ENCODE measurements at regions not wholly inside any gene's neighbourhood (a gene's known extent, or its start where the extent isn't known, plus 50 kb on each side); places are given as distances from the start of the nearest gene placed in this dataset.
A peak's percentile ranks its signal among the peaks of the same experiment; 100 is the strongest.

GRCh38 chr16:86747761-86748160 is 169.4 kb downstream of the FOXL1 start:
- no peak for DNase-seq (ENCODE audit: low read depth)

DNA sequence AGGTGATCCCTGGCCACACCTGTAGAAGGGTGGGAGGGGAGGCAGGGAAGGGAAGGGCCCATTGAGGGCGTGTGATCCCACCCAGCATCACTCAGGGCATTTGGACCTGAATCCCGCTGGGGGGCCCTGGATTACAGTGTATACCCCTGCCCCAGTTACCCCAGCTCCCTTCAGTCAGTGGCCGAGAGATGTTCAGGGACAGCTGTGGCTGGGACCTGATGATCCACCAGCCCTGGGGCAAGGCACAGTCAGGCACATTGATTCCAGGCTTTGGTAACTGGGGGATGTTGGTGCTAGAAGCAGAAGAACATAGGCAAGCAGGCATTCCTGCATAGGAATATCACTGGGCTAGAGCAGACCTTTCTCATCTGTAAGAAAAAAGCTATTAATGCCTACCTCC is 170.3 kb downstream of the FOXL1 start:
- DNase-seq (ENCODE audit: low read depth) = no peak

GRCh38 chr16:86751076-86752030 is 173.0 kb downstream of the FOXL1 start:
- DNase-seq (ENCODE audit: low read depth) = peak; percentile 93

DNA sequence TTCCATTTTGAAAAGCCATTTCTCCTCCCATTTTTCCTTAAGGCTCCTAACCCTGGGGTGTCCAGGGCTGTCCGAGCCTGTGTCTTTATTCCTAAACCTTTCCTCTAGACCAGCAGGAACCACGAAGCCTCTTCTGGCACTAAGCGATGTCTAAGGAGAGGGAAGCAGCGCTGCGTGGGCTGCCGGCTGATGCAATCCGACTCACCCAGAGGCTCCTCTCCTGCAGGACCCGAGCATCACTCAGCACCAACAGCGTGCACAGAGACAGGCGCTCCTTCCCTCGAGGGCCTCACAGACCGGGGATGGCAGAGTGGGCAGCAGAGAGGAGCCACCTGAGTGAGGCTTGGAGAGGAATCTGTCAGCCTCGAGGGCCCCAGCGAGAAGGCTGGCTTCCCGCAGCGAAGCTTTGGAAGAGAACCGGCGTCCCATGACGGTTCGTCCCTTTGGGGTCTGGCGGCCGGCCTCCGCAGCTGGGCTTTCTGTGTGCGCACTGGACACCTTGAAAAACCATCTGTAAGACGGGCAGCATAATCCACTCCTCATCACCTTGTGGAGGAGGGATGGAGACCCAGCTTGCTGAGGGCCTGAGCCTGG is 174.3 kb downstream of the FOXL1 start:
- no peak for DNase-seq (ENCODE audit: low read depth)

- DNase-seq (ENCODE audit: low read depth) = no peak
Measured at GRCh38 chr16:86753399-86753798, 175.1 kb downstream of the FOXL1 start.

DNA sequence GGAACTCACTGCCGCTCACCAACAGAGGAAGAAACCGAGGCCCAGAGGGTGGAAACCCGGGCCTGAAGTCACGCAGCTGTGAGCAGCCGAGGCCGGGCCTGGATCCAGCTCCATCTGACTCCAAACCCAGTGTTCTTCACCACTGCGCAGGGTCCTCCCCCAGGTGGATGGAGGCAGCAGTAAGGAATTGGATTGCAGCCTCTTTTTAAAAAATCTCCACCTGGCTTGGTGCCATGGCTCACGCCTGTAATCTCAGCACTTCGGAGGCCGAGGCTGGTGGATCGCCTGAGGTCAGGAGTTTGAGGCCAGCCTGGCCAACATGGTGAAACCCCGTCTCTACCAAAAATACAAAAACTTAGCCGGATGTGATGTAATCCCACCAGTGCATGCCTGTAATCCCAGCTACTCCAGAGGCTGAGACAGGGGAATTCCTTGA is 177.2 kb downstream of the FOXL1 start:
- DNase-seq (ENCODE audit: low read depth) = no peak

GRCh38 chr16:86756882-86757703 is 178.7 kb downstream of the FOXL1 start:
- DNase-seq (ENCODE audit: low read depth) = no peak

DNA sequence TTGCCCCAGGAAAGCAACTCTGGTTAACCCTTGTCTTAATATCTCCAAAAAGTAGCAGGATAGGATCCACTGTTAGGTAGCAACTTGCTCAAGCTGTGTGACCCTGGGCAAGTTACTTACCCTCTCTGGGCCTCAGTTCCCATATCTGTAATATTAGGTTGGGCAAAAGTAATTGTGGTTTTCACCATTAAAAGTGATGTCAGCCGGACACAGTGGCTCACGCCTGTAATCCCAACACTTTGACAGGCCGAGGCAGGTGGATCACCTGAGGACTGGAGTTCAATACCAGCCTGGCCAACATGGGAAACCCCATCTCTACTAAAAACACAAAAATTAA is 179.3 kb downstream of the FOXL1 start:
- no peak for DNase-seq (ENCODE audit: low read depth)

- no peak for DNase-seq (ENCODE audit: low read depth)
Measured at GRCh38 chr16:86758932-86759331, 180.6 kb downstream of the FOXL1 start.

- peak; percentile 33 for DNase-seq (ENCODE audit: low read depth)
Measured at GRCh38 chr16:86761111-86762031, 183.0 kb downstream of the FOXL1 start.

DNA sequence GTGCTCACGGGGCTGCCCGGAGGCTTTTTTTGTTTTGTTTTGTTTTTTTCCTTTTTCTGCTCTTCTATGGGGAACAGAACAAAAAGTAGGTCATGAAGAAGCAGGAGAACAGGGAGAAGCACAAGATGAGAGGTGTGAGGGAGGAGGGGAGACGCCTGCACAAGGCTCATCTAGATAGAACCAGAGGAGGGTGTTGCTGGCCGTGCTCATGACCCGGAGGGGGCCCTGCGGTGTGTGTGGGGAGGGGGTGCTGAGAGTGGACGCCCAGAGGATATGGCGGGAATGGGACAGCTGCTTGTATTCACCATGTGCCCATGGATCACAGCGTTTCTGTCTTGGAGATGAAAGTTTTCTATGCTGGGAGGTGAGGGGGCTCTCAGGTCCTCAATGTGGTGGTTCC is 183.7 kb downstream of the FOXL1 start:
- DNase-seq (ENCODE audit: low read depth) = no peak

DNA sequence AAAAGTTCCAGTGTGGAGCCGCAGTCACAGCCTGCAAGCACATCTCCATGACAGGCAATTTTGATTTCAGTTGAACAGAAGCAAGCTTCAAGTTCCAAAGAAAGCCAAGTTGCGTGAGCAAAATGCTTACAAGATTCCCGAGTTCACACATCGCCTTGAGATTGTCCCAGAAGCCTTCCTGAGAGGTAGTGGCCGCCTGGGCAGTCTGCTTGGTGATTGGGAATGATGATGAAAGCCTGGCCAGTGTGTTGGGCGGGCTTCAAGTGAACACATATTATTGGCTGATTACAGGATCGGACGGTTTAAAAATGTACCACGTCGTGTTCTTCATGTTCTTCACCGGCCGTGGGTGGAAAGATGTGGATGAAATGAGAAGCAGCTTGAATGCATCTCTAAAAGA is 185.5 kb downstream of the FOXL1 start:
- no peak for DNase-seq (ENCODE audit: low read depth)

DNA sequence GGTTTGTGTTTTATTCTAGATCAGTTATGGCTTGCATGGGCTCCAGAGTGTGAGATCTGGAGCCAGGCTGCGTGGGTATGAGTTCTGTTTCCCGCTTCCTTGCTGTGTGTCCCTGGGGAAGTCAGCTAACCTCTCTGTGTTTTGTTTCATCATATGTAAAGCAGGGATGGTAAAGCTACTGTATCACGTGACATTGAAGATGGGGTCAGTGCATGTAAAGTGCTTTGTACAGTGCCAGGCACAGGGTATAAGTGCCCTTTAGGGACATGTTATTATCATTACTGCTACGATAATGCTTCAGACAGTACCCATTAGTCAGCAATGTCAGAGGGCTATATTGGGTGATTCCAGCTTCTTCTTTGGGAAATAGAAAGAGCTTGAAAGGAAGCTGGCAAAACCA is 186.2 kb downstream of the FOXL1 start:
- no peak for DNase-seq (ENCODE audit: low read depth)

DNA sequence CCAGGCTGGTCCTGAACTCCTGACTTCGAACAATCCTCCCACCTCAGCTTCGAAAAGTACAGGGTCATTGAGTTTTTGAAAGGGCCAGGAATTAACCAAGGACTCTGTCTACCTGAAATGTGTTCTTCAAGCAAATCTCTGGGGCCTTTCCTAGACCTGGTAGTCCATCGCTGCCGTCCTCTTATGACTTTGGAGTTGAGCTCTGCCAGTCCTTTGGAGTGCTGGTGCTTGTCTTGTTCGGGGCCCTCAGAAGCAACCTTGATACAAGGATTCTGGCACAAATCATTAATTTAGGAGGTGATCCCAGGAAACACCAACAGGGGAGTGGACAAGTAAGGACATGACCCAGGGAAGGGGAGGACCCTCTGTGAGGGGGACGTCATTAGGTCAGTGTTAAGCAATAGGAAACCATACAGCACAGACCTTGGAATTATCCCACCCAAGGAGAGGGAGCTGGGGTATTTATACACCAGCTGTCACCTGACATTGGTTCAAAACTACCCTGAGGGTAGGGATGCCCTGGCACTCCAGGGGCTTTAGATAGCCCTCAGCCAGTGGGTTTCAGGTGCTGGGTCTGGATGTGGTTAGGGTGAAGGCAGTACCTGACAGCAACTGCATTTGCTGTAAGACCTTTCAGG is 187.2 kb downstream of the FOXL1 start:
- no peak for DNase-seq (ENCODE audit: low read depth)

DNA sequence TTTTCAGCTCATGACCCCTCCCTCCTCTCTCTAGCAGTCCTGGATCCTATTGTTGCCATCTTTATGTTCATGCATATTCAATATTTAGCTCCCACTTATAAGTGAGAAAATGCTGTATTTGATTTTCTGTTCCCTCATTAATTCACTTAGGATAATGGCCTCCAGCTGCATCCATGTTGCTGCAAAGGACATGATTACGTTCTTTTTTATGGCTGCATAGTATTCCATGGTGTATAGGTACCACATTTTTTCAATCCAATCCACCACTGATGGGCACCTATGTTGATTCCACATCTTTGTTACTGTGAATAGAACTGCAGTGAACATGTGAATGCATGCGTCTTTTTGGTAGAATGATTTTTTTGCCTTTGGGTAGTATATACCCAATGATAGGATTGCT is 188.4 kb downstream of the FOXL1 start:
- no peak for DNase-seq (ENCODE audit: low read depth)

DNA sequence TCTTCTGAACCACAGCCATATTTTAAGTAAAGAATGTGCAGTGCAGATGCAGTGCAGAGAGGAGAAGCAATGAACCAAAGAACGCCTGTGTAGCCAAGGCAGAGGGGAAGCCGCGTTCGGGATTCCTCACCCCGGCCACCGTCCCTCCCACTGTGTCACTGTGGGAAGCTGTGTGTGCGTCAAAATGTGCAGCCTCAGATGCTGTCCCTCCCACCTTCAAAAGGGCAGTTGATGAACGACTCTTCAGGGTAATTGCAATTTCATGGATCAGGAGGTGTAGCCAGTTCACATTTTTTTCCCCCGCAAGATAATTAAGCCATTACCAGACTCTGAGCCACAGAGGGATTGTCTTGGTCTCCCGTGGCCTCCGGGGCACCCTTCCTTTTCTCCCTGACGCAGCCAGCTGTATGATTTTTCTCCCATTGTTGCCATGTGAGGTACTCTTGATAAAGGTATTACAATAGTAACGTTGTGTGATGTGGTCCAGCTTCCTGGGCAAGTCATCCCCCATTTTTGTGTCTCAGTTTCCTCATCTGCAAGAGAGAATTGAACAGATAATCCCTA is 190.0 kb downstream of the FOXL1 start:
- no peak for DNase-seq (ENCODE audit: low read depth)

GRCh38 chr16:86768999-86769398 is 190.7 kb downstream of the FOXL1 start:
- peak; percentile 43 for DNase-seq (ENCODE audit: low read depth)

- no peak for DNase-seq (ENCODE audit: low read depth)
Measured at GRCh38 chr16:86771506-86772460, 193.4 kb downstream of the FOXL1 start.

DNA sequence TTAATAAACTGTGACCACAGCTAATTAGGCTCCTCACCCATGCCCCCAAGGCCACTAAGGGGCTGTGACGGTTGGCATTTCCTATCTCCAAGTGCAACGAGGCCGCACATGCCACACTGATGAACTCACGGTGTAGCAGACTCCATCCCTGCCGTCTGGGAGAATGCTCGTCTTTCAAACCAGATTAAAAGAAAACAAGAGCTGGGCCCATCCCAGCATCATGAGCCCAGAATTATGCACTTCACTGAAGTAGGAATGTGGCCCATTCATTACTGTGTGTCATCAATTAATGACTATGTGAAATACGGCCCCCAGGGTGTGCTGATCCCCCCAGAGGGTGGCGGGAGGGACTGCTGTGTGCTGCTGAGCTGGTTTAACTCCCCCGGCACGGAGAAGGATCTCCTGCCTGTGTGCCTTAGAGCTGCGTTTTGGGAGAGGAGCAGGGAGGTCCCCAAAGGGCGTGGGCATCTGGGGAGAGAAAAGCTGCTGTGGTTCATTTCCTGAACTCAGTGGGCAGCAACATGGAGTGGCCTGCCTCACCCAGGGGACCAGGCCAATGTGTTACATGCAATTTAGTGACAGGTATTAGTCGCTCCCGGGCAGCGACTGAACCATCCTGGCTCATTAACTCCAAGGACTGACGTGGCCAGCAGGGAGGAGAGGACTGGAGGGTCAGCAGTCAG is 194.5 kb downstream of the FOXL1 start:
- peak; percentile 72 for DNase-seq (ENCODE audit: low read depth)
